B cell (primary cell): ENCODE measurements at regions not wholly inside any gene's neighbourhood (a gene's known extent, or its start where the extent isn't known, plus 50 kb on each side); places are given as distances from the start of the nearest gene placed in this dataset.

ENCODE experiments used
- ATAC-seq: fragments of 200-7000 bp; cut with Tn5 transposase; one replicate; pipeline ENCODE4 v1.10.0; 2021; ENCODE audit warnings: low read depth, mild to moderate bottlenecking, moderate number of reproducible peaks, moderate library complexity
- CTCF ChIA-PET: fragments of 350-600 bp; sonication (Branson Sonifier 250); formaldehyde crosslinking; loops from one replicate; lab custom pipeline; 2021; ENCODE audit warnings: antibody characterized with exemption, inconsistent platforms; lab: Charles Lee
- POLR2A ChIA-PET: fragments of 350-600 bp; sonication (Branson Sonifier 250); formaldehyde crosslinking; loops from one replicate; lab custom pipeline; 2021; ENCODE audit warnings: antibody characterized with exemption; lab: Charles Lee
- DNase-seq: peaks from one replicate; pipeline ENCODE4 v3.0.0; 2013
- H2AFZ ChIP-seq: 2 replicates; pipeline ENCODE4 v1.6.1; 2012; ENCODE audit warnings: mild to moderate bottlenecking, low read depth, low read length; ENCODE audit not compliant: insufficient read depth, poor library complexity, severe bottlenecking
- H3K27ac ChIP-seq, 2 donors: 1 replicate in 1 of 2; 2 replicates in 1 of 2; pipeline ENCODE4 v1.5.1; 2012 to 2013; ENCODE audit warnings: low read length in 2 of 2, mild to moderate bottlenecking in 2 of 2, moderate library complexity in 1 of 2
- H3K27me3 ChIP-seq, 4 experiments: fragments of 200-600 bp in 1 of 4; sonication (generic) in 1 of 4; replicated peaks in 1 of 4; 1 replicate in 2 of 4; 2 replicates in 2 of 4; pipeline versions ENCODE4 v1.6.1 to v1.7.0; 2013 to 2016; ENCODE audit warnings: low read length in 3 of 4, mild to moderate bottlenecking in 2 of 4, mixed read lengths in 1 of 4, moderate library complexity in 1 of 4; ENCODE audit not compliant: insufficient read depth in 4 of 4, control insufficient read depth in 3 of 4; ENCODE audit errors: control extremely low read depth in 1 of 4
- H3K36me3 ChIP-seq, 2 experiments: replicated peaks in 1 of 2; 1 replicate in 1 of 2; 2 replicates in 1 of 2; pipeline versions ENCODE4 v1.6.1 to v1.7.1; 2013; ENCODE audit warnings: low read length in 1 of 2; ENCODE audit not compliant: insufficient read depth in 2 of 2, control insufficient read depth in 1 of 2; ENCODE audit errors: control extremely low read depth in 1 of 2, extremely low read depth in 1 of 2
- H3K4me1 ChIP-seq, 2 donors: fragments of 200-600 bp in 1 of 2; sonication (generic) in 1 of 2; 1 replicate in 1 of 2; 2 replicates in 1 of 2; pipeline versions ENCODE4 v1.5.1 to v1.6.1; 2013 to 2017; ENCODE audit warnings: low read length in 2 of 2; ENCODE audit not compliant: control insufficient read depth in 2 of 2, insufficient read depth in 2 of 2
- H3K4me2 ChIP-seq: replicated peaks from 2 replicates; pipeline ENCODE3; 2012; ENCODE audit warnings: mild to moderate bottlenecking, low read depth, low read length; ENCODE audit not compliant: poor library complexity, severe bottlenecking
- H3K4me3 ChIP-seq, 5 experiments: fragments of 200-600 bp in 1 of 5; sonication (generic) in 1 of 5; 1 replicate in 3 of 5; 2 replicates in 2 of 5; pipeline versions ENCODE4 v1.5.1 to v1.7.0; 2011 to 2016; ENCODE audit warnings: low read length in 4 of 5, mild to moderate bottlenecking in 4 of 5, low read depth in 2 of 5, control low read depth in 1 of 5, moderate library complexity in 1 of 5; ENCODE audit not compliant: insufficient read depth in 1 of 5; ENCODE audit errors: control extremely low read depth in 1 of 5, extremely low read depth in 1 of 5
- H3K79me2 ChIP-seq: fragments of 200-600 bp; sonication (generic); one replicate; pipeline ENCODE4 v1.6.0; 2016; ENCODE audit warnings: low read length; ENCODE audit not compliant: control insufficient read depth, insufficient read depth
- H3K9ac ChIP-seq: fragments of 200-600 bp; sonication (generic); 2 replicates; pipeline ENCODE4 v1.6.1; 2017; ENCODE audit warnings: mild to moderate bottlenecking, low read length, moderate library complexity
- H3K9me3 ChIP-seq, 3 donors: one replicate each; pipeline versions ENCODE4 v1.6.1 to v1.7.1; 2013; ENCODE audit warnings: low read length in 2 of 3; ENCODE audit not compliant: control insufficient read depth in 2 of 3, insufficient read depth in 1 of 3; ENCODE audit errors: control extremely low read depth in 1 of 3
- H4K20me1 ChIP-seq: 2 replicates; pipeline ENCODE4 v1.6.0; 2012; ENCODE audit warnings: mild to moderate bottlenecking, low read length; ENCODE audit not compliant: insufficient read depth, control insufficient read depth, poor library complexity, severe bottlenecking
- H3K27ac Mint-ChIP-seq: one replicate; pipeline ENCODE4 v1.8.0; 2021; ENCODE audit warnings: mixed read lengths
- H3K27me3 Mint-ChIP-seq: one replicate; pipeline ENCODE4 v1.8.0; 2021; ENCODE audit warnings: mixed read lengths
- H3K4me1 Mint-ChIP-seq: one replicate; pipeline ENCODE4 v1.8.0; 2021; ENCODE audit warnings: mixed read lengths
- H3K4me3 Mint-ChIP-seq: one replicate; pipeline ENCODE4 v1.8.0; 2021; ENCODE audit warnings: mixed read lengths
- H3K9me3 Mint-ChIP-seq: one replicate; pipeline ENCODE4 v1.8.0; 2022; ENCODE audit warnings: mixed read lengths; ENCODE audit not compliant: insufficient read depth
- EZH2 ChIP-seq: IDR thresholded peaks from 2 replicates; pipeline ENCODE4 v1.6.1; 2012; ENCODE audit warnings: borderline replicate concordance, low read depth, mild to moderate bottlenecking, moderate library complexity, low read length; ENCODE audit not compliant: insufficient read depth, poor library complexity, severe bottlenecking
- WGBS: methylation state at CpG from one replicate; pipeline ENCODE4 v1.1.5; 2013; ENCODE audit warnings: missing lambda C conversion rate; ENCODE audit not compliant: insufficient coverage; 5-methylcytosine and 5-hydroxymethylcytosine counted together
- intact Hi-C: fragments of 100-400 bp; cut with micrococcal nuclease; formaldehyde crosslinking; loops from one replicate; pipeline ENCODE4 v1.10.0; 2022
- TF ChIP-seq, protein P1 (sequence below): fragments of 200-600 bp; IDR thresholded peaks from one replicate; pipeline ENCODE4 v1.8.0; 2022; ENCODE audit warnings: antibody characterized with exemption, mild to moderate bottlenecking

GRCh38 chr2:235144291-235144690 is 192.5 kb downstream of the SH3BP4 start:
- ATAC-seq: no peak
- Histone ChIP-seq H3K4me1 (no peaks in the 10 kb centered on the region), H3K27me3 (no peaks in the 10 kb centered on the region), H3K4me2 (no peak overlapping the region), H3K4me3 (no peak overlapping the region), H3K79me2 (no peaks in the 10 kb centered on the region), H3K36me3 (no peaks in the 10 kb centered on the region), H2AFZ (no peak overlapping the region), H3K9me3 (peaks cover 0 to 3% (median 0%) of the 10 kb centered on the region in 3 donors), H3K27ac (no peak overlapping the region), H3K9ac (no peak overlapping the region), H4K20me1 (no peaks in the 10 kb centered on the region)
- no CpG with 5 or more reads among the region's 4 CpGs for WGBS
- intact Hi-C loops: no loop called here
- H3K9me3 Mint-ChIP-seq: no peaks in the 10 kb centered on the region
- CTCF ChIA-PET: no interaction called here
- DNase-seq: no peak
- no peak overlapping the region for H3K4me3 Mint-ChIP-seq
- TF ChIP-seq EZH2: no peak
- TF ChIP-seq, protein P1, sequence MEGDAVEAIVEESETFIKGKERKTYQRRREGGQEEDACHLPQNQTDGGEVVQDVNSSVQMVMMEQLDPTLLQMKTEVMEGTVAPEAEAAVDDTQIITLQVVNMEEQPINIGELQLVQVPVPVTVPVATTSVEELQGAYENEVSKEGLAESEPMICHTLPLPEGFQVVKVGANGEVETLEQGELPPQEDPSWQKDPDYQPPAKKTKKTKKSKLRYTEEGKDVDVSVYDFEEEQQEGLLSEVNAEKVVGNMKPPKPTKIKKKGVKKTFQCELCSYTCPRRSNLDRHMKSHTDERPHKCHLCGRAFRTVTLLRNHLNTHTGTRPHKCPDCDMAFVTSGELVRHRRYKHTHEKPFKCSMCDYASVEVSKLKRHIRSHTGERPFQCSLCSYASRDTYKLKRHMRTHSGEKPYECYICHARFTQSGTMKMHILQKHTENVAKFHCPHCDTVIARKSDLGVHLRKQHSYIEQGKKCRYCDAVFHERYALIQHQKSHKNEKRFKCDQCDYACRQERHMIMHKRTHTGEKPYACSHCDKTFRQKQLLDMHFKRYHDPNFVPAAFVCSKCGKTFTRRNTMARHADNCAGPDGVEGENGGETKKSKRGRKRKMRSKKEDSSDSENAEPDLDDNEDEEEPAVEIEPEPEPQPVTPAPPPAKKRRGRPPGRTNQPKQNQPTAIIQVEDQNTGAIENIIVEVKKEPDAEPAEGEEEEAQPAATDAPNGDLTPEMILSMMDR: no peak
- H3K27ac Mint-ChIP-seq: no peak overlapping the region
- H3K4me1 Mint-ChIP-seq: no peaks in the 10 kb centered on the region
- H3K27me3 Mint-ChIP-seq: peaks cover 21% of the 10 kb centered on the region
- POLR2A ChIA-PET: no interaction called here

- H3K27ac Mint-ChIP-seq: no peak overlapping the region
- no peaks in the 10 kb centered on the region for H3K4me1 Mint-ChIP-seq
- H3K9me3 Mint-ChIP-seq: no peaks in the 10 kb centered on the region
- ChIA-PET POLR2A (no interaction called here), CTCF (no interaction called here)
- no peak overlapping the region for H3K9ac ChIP-seq
- peaks cover 25% of the 10 kb centered on the region for H3K27me3 Mint-ChIP-seq
- DNase-seq: no peak
- no peaks in the 10 kb centered on the region for H3K79me2 ChIP-seq
- WGBS: no CpG with 5 or more reads among the region's 1 CpG
- intact Hi-C loops: no loop called here
- H3K4me2 ChIP-seq: no peak overlapping the region
- ATAC-seq: no peak
- no peak overlapping the region for H3K4me3 ChIP-seq
- H3K4me1 ChIP-seq: no peaks in the 10 kb centered on the region
- H3K27me3 ChIP-seq: no peaks in the 10 kb centered on the region
- TF ChIP-seq EZH2: no peak
- TF ChIP-seq, protein P1: no peak
- no peak overlapping the region for H3K27ac ChIP-seq
- H3K4me3 Mint-ChIP-seq: no peak overlapping the region
- H3K36me3 ChIP-seq: no peaks in the 10 kb centered on the region
- peaks cover 0 to 3% (median 0%) of the 10 kb centered on the region in 3 donors for H3K9me3 ChIP-seq
- H2AFZ ChIP-seq: no peak overlapping the region
- H4K20me1 ChIP-seq: no peaks in the 10 kb centered on the region
Observed at GRCh38 chr2:235146206-235146605, 194.4 kb downstream of the SH3BP4 start.
